ENCODE measurements at regions not wholly inside any gene's neighbourhood (a gene's known extent, or its start where the extent isn't known, plus 50 kb on each side); places are given as distances from the start of the nearest gene placed in this dataset.
"Not testable (repeated sequence)": the region's sequence is repeated elsewhere in the genome, so short reads cannot be mapped to it uniquely, and the experiment has no call there.

GRCh38 chr16:85202631-85203461, 90.6 kb upstream of the CIBAR2 start:
- peak; percentile 32 for DNase-seq (ENCODE audit: low spot score)

GRCh38 chr16:85203462-85203813, 91.2 kb upstream of the CIBAR2 start:
- DNase-seq (ENCODE audit: low spot score), result no peak

DNA sequence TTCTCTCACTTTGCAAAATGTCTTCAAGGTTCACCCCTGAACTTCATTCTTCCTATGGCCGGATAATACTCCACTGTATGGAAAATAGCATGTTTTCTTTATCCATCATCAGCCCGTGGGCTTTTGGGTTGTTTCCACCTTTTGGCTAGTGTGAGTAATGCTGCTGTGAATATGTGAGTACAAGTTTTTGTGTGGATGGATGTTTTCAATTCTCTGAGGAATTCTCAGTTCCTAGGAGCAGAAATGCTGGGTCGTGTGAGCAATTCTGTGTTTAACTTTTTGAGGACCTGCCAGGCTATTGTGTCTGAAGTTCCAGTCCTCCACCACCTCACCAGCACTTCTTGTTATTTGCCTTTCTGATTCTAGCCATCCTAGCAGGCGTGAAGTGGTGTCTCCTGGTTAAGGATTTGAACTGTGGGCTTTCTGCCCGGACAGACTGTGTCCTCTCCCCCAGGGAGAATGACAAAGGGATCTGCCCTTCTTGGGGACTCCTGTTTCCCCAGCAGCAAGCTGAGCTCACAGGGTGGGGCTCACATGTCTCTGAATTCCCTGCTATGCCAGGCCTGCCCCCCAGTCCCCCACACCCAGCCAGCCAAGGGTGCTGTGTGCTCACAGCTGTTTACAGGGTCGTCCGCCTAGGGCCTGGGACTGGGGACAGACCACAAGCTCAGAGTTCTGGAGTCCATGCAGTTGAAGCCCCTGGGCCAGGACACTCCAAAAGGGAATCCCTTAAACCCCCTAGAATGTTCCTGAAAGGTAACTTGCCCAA, 92.2 kb upstream of the CIBAR2 start:
- no peak for DNase-seq (ENCODE audit: low spot score)

DNA sequence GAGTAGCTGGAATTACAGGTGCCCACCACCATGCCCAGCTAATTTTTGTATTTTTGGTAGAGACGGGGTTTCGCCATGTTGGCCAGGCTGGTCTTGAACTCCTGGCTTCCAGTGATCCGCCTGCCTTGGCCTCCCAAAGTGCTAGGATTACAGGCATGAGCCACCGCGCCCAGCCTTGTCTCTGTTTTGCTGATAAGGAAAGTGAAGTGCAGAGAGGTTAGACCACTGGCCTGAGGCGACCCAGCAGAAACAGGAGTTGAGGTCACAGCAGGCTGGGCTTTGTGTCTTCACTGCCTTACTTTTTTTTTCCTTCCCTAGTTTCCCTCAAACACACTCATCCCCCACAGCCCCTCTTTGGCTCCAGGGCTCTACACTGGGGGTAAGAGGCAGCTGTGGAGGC, 93.0 kb upstream of the CIBAR2 start:
- not testable (repeated sequence) for DNase-seq (ENCODE audit: low spot score)

GRCh38 chr16:85205747-85206471, 93.6 kb upstream of the CIBAR2 start:
- no peak for DNase-seq (ENCODE audit: low spot score)

- peak; percentile 45 for DNase-seq (ENCODE audit: low spot score)
Measured at GRCh38 chr16:85206472-85207356, 94.4 kb upstream of the CIBAR2 start.

DNA sequence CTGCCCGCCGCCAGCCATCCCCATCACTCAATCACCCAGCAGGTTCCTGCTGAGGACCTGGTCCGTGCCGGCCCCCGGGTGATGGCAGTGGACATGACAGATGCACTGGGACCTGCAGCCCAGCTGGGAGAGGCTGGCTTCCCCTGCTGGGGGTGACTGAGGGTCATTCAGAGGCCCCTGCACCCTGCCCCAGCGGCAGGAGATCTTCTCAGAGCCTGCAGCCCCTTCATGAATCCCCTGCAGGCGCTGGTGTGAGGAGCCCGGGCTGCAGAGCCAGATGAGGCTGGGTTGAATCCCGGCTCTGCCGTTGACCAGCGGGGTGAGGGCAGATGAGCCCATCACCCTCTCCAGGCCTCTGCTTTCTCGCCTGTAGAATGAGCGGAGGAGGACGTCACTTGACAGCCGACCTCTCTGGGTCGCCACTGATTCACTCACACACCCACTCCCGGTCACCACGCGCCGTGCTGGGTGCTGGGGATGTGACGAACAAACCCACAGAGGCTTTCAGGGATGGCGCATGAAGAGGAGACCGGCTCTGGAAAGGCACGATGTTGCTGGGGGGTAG, 95.2 kb upstream of the CIBAR2 start:
- no peak for DNase-seq (ENCODE audit: low spot score)

- no peak for DNase-seq (ENCODE audit: low spot score)
Measured at GRCh38 chr16:85208181-85208580, 95.9 kb upstream of the CIBAR2 start.

DNA sequence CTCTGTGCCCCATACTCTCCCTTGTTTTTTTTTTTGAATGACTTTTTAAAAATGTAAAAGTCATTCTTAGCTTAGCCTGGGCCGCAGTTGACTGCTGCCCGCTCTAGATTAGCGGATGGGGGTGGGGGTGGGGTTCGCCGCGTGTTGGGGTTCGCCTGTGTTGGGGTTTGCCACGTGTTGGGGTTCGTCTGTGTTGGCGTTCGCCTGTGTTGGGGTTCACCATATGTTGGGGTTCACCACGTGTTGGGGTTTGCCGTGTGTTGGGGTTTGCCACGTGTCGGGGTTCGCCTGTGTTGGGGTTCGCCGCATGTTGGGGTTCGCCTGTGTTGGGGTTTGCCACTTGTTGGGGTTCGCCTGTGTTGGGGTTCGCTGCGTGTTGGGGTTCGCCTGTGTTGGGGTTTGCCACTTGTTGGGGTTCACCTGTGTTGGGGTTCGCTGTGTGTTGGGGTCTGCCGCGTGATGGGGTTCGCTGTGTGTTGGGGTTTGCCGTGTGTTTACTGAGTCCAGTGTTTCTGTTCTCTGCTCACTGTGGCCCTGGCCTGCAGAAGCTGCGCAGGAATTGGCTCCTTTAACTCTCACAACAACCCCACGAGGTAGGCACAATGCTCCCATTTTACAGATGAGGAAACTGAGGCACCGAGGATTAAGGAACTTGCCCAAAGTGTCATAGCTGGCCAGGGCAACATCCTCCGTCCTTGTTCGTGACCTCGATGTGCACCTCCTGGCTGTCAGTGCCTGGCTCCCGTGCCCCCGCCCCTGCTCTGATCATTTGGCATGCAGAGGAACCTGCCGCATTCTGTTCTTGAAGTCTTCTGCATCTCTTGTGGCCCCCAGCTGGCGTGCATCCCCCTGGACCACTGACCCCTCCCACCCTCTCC, 96.6 kb upstream of the CIBAR2 start:
- no peak for DNase-seq (ENCODE audit: low spot score)

GRCh38 chr16:85209526-85210121, 97.4 kb upstream of the CIBAR2 start:
- DNase-seq (ENCODE audit: low spot score), result no peak

DNA sequence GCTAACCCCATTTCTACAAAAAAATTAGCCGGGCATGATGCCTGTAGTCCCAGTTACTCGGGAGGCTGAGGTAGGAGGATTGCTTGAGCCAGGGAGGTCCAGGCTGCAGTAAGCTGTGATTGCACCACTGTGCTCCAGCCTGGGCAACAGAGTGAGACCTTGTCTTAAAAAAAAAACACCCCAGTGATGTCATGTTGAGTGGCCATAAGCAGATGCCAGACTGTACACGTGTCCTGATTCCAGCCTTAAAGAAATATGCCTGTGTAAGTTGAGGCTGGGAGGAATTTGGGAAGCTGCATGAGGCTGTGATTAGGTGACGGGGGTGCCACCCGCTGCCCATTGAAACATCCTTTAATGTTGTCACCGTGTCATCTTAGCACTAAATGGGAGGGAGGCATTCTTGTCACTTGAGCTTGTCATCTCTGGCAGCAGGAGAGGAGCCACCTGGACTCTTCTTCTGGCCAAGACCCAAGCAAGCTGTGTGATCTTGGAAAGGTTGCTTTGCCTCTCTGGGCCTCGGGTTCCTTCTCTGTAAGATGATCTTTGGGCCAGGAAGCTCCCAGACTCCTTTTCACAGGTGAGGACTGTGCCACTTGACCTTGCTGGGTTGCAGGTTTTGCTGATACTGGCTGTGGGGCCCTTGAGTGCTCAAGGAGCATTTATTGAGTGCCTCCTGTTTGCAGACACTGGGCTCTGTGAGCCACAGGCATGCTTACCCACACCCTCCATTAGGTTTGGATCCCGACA, 98.3 kb upstream of the CIBAR2 start:
- no peak for DNase-seq (ENCODE audit: low spot score)

DNA sequence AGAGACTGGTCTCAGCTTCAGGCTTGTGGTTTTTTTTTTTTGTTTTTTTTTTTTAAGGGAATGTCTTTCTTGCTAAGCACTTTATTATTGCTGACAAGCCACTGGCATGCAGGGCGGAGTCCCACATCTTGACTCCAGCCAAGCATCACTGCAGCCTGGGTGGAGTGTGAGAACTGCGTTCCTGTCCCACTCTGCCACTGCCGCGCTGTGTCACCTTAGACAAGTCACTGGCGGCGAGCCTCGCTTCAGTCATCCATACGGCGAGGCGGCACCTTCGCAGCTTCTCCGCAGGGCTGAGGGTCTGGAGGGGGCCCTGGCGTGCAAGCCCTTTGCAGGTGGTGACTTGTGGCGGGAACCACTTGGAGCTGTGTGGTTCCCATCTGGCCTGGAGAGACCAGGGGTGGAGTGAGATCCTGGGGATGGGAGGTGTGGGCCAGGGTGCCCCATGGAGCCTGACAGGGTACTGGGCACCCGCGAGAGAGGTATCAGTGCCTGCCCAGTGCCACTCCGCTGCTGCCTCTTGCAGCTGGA, 99.1 kb upstream of the CIBAR2 start:
- DNase-seq (ENCODE audit: low spot score), result no peak

- DNase-seq (ENCODE audit: low spot score), result no peak
Measured at GRCh38 chr16:85213926-85214675, 101.8 kb upstream of the CIBAR2 start.

GRCh38 chr16:85215478-85216118, 103.3 kb upstream of the CIBAR2 start:
- DNase-seq (ENCODE audit: low spot score), result no peak

GRCh38 chr16:85216522-85217375, 104.5 kb upstream of the CIBAR2 start:
- DNase-seq (ENCODE audit: low spot score), result no peak

DNA sequence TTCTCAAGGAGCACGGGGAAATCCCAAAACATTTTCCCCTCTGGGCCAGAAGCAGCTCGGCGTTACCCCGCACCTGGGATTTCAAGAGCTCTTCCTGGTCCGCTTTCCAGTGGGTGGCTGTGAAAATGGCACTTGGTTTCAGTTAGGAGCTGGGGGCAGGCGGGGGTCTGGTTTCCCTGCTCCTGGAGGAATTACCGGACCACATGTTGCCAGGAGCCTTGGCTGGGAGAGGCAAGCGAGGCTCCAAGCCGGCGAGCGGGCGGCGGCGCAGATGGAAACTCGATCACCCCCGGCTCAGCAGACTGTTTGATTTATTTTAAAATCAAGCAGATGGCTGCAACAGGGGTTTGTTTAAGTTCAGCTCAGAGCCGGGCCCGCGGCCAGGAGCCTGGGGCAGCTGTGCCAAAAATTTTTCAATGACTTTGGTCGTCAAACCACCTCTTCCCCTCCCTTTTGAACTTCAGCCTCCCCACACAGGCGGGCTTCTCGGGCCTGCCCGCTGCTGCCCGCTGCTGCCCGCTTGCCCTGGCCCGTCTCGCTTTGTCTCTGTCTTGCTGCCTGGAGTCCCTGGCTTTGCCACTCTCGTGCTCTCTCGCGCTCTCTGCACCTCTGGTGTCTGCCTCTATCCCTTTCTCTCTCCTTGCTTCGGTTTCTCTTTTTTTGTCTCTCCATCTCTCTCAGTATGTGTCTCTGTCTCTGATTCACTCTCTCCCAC, 108.0 kb upstream of the CIBAR2 start:
- peak; percentile 58 for DNase-seq (ENCODE audit: low spot score)
